Glutamatergic neuron (in vitro differentiated cells): ENCODE measurements at regions not wholly inside any gene's neighbourhood (a gene's known extent, or its start where the extent isn't known, plus 50 kb on each side); places are given as distances from the start of the nearest gene placed in this dataset.

Experiments
- DNase-seq: peaks from one replicate; pipeline ENCODE4 v3.0.0; 2022
- H3K27ac Mint-ChIP-seq: one replicate; pipeline ENCODE4 v1.8.0; 2020; ENCODE audit warnings: mild to moderate bottlenecking, mixed read lengths, inconsistent platforms; ENCODE audit not compliant: unreplicated experiment
- H3K27me3 Mint-ChIP-seq: one replicate; pipeline ENCODE4 v1.8.0; 2020; ENCODE audit warnings: mild to moderate bottlenecking, moderate library complexity, mixed read lengths, inconsistent platforms; ENCODE audit not compliant: unreplicated experiment
- H3K36me3 Mint-ChIP-seq: one replicate; pipeline ENCODE4 v1.8.0; 2020; ENCODE audit warnings: mild to moderate bottlenecking, mixed read lengths, inconsistent platforms; ENCODE audit not compliant: unreplicated experiment
- H3K4me1 Mint-ChIP-seq: one replicate; pipeline ENCODE4 v1.8.0; 2020; ENCODE audit warnings: mild to moderate bottlenecking, low read depth, mixed read lengths, inconsistent platforms; ENCODE audit not compliant: unreplicated experiment
- H3K4me3 Mint-ChIP-seq: one replicate; pipeline ENCODE4 v1.8.0; 2020; ENCODE audit warnings: mild to moderate bottlenecking, mixed read lengths, inconsistent platforms; ENCODE audit not compliant: unreplicated experiment
- H3K9me3 Mint-ChIP-seq: one replicate; pipeline ENCODE4 v1.8.0; 2020; ENCODE audit warnings: mild to moderate bottlenecking, moderate library complexity, mixed read lengths, inconsistent platforms; ENCODE audit not compliant: unreplicated experiment
- CTCF ChIP-seq: fragments of 200-600 bp; sonication (generic); IDR thresholded peaks from one replicate; pipeline ENCODE4 v1.5.0; 2021; ENCODE audit not compliant: partially characterized antibody, unreplicated experiment

DNA sequence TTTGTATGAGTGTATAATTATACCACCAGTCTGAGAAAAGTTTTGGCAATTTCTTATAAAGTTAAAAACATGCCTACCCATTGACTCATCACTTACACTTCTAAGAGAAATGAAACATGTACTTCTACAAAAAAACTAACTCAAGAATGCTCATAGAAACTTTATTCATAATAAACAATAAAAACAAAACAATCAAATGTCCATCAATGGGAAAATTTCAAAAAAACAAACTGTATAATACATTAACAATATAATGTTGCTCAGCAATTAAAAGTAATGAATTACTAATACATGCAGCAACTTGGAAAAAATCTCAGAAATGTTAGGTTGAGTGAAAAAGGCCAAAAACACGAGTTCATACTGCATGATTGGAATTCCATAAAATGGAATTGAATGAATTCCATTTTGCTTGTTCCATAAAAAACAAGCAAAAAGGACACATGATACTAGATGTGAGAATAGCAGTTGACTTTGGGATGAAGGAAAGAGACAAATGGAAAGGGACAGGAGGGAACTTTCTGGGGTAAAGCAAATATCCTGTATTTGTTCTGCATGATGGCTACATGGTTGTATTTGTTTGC, 726.6 kb downstream of the RFPL4B start:
- H3K27me3 Mint-ChIP-seq = no peaks in the 10 kb centered on the region
- H3K9me3 Mint-ChIP-seq = peaks cover 3% of the 10 kb centered on the region
- no peak overlapping the region for H3K27ac Mint-ChIP-seq
- DNase-seq = no peak
- no peak for TF ChIP-seq CTCF
- H3K36me3 Mint-ChIP-seq = no peaks in the 10 kb centered on the region
- no peaks in the 10 kb centered on the region for H3K4me1 Mint-ChIP-seq
- no peak overlapping the region for H3K4me3 Mint-ChIP-seq

DNA sequence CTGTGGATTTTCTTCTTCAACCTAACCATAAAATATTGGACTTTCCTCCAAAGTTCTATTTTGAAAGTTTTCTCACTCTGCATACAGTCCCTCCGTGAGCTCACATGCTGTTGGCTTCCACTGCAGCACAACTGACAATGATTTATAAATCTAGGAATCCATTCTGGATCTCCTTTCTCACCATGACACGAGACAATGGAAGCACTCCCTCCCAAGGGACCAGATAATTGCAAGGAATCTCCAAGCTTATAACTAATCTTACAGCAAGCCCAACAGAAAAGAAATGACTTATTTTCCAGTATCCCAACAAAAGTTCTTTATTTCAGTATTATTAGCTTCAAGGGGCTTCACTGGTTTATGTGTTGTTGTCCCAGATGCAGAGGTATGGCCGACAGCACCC, 729.0 kb downstream of the RFPL4B start:
- Mint-ChIP-seq H3K36me3 (no peaks in the 10 kb centered on the region), H3K27me3 (no peaks in the 10 kb centered on the region), H3K4me1 (no peaks in the 10 kb centered on the region), H3K4me3 (no peak overlapping the region), H3K27ac (no peak overlapping the region), H3K9me3 (peaks cover 1% of the 10 kb centered on the region)
- no peak for TF ChIP-seq CTCF
- no peak for DNase-seq

DNA sequence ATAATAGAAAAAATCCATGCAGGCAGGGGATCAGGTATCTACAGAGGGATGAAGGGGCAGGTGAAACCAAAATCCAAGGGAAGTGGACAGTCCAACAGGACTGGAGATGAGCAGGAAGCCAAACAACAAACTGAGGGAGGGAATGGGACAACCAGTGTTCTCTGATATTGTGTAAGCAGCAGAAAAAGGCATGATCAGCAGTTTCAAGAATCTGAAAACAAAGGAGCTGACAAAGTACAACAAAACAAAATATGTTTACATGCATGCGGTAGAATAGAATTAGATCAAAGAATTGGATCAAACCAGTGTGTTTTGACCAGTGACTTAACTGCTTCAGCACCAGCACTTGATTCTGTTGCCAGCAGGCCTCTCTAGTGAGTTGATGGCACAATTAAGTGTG, 729.7 kb downstream of the RFPL4B start:
- H3K4me3 Mint-ChIP-seq = no peak overlapping the region
- no peaks in the 10 kb centered on the region for H3K36me3 Mint-ChIP-seq
- peaks cover 1% of the 10 kb centered on the region for H3K9me3 Mint-ChIP-seq
- TF ChIP-seq CTCF = no peak
- H3K27ac Mint-ChIP-seq = no peak overlapping the region
- no peaks in the 10 kb centered on the region for H3K4me1 Mint-ChIP-seq
- no peaks in the 10 kb centered on the region for H3K27me3 Mint-ChIP-seq
- no peak for DNase-seq

- no peak for TF ChIP-seq CTCF
- no peak overlapping the region for H3K4me3 Mint-ChIP-seq
- no peaks in the 10 kb centered on the region for H3K36me3 Mint-ChIP-seq
- H3K27me3 Mint-ChIP-seq = no peaks in the 10 kb centered on the region
- peaks cover 1% of the 10 kb centered on the region for H3K9me3 Mint-ChIP-seq
- no peaks in the 10 kb centered on the region for H3K4me1 Mint-ChIP-seq
- DNase-seq = no peak
- no peak overlapping the region for H3K27ac Mint-ChIP-seq
These were observed 730.7 kb downstream of the RFPL4B start for GRCh38 chr6:113077794-113078193.

DNA sequence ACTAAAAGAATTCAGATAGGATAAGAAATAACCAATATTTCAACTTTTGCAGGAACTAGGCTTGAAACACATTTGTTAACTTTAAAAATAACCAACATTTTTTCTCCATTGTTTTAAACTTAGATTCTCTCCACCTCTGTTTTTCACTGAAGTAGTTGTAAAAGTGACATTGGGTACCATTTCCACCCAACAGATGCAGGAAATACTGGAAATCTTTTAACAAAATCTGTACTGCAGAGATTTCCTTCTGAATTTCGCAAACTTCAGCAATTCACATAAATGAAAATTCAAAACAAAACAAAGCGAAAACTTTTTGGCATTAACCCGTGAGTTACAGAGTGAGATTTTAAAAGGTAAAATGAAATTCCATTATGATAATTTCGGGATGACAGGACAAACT, 731.7 kb downstream of the RFPL4B start:
- no peak for DNase-seq
- Mint-ChIP-seq H3K27ac (no peak overlapping the region), H3K9me3 (peaks cover 1% of the 10 kb centered on the region), H3K27me3 (no peaks in the 10 kb centered on the region), H3K4me1 (no peaks in the 10 kb centered on the region), H3K4me3 (no peak overlapping the region), H3K36me3 (no peaks in the 10 kb centered on the region)
- no peak for TF ChIP-seq CTCF
